KG1 (cell line): ENCODE measurements at regions not wholly inside any gene's neighbourhood (a gene's known extent, or its start where the extent isn't known, plus 50 kb on each side); places are given as distances from the start of the nearest gene placed in this dataset.

ENCODE experiments used
- DNase-seq: peaks from one replicate; lab custom pipeline; 2025; lab: John Stamatoyannopoulos, UW

- DNase-seq: no peak
These were observed 151.7 kb downstream of the DMRT2 start for GRCh38 chr9:1201901-1202300.

GRCh38 chr9:1202512-1203280 is 152.5 kb downstream of the DMRT2 start:
- no peak for DNase-seq

- DNase-seq: no peak
These were observed 157.5 kb downstream of the DMRT2 start for GRCh38 chr9:1207686-1208085.

- no peak for DNase-seq
These were observed 158.0 kb downstream of the DMRT2 start for GRCh38 chr9:1208157-1208556.

- no peak for DNase-seq
These were observed 160.8 kb downstream of the DMRT2 start for GRCh38 chr9:1210954-1211353.

- no peak for DNase-seq
These were observed 166.4 kb downstream of the DMRT2 start for GRCh38 chr9:1216532-1216931.

GRCh38 chr9:1217076-1217475 is 166.9 kb downstream of the DMRT2 start:
- DNase-seq: no peak

GRCh38 chr9:1219284-1219683 is 169.1 kb downstream of the DMRT2 start:
- DNase-seq: no peak

- DNase-seq: no peak
These were observed 171.1 kb downstream of the DMRT2 start for GRCh38 chr9:1221298-1221697.

- DNase-seq: no peak
These were observed 172.4 kb downstream of the DMRT2 start for GRCh38 chr9:1222511-1222910.

- DNase-seq: no peak
These were observed 182.1 kb downstream of the DMRT2 start for GRCh38 chr9:1231998-1232919.

- no peak for DNase-seq
These were observed 183.4 kb downstream of the DMRT2 start for GRCh38 chr9:1233568-1233967.

- DNase-seq: no peak
These were observed 185.5 kb downstream of the DMRT2 start for GRCh38 chr9:1235650-1236049.

GRCh38 chr9:1236061-1236460 is 185.9 kb downstream of the DMRT2 start:
- no peak for DNase-seq

GRCh38 chr9:1238407-1238806 is 188.2 kb downstream of the DMRT2 start:
- no peak for DNase-seq

GRCh38 chr9:1248743-1249142 is 198.6 kb downstream of the DMRT2 start:
- no peak for DNase-seq

GRCh38 chr9:1253064-1253979 is 203.2 kb downstream of the DMRT2 start:
- no peak for DNase-seq

GRCh38 chr9:1254071-1254470 is 203.9 kb downstream of the DMRT2 start:
- DNase-seq: no peak

- DNase-seq: no peak
These were observed 206.0 kb downstream of the DMRT2 start for GRCh38 chr9:1256178-1256577.

- DNase-seq: no peak
These were observed 211.1 kb downstream of the DMRT2 start for GRCh38 chr9:1261266-1261665.

- no peak for DNase-seq
These were observed 212.0 kb downstream of the DMRT2 start for GRCh38 chr9:1261879-1262766.
